DND-41 (cell line): ENCODE measurements at regions not wholly inside any gene's neighbourhood (a gene's known extent, or its start where the extent isn't known, plus 50 kb on each side); places are given as distances from the start of the nearest gene placed in this dataset.

ENCODE experiments used
- ATAC-seq: fragments of 200-7000 bp; cut with Tn5 transposase; 3 replicates; pipeline ENCODE4 v1.9.1; 2021; ENCODE audit warnings: low read depth; ENCODE audit not compliant: insufficient read depth
- DNase-seq: peaks from one replicate; pipeline ENCODE4 v3.0.0-alpha.2; 2020
- H2AFZ ChIP-seq: 2 replicates; pipeline ENCODE4 v1.6.0; 2012; ENCODE audit warnings: low read depth, low read length
- H3K27ac ChIP-seq: 2 replicates; pipeline ENCODE4 v1.5.1; 2012; ENCODE audit warnings: low read length, inconsistent platforms
- H3K27me3 ChIP-seq: fragments of 200-600 bp; sonication (generic); 2 replicates; pipeline ENCODE4 v1.6.0; 2012; ENCODE audit warnings: low read length, mild to moderate bottlenecking, inconsistent platforms; ENCODE audit not compliant: insufficient read depth, poor library complexity
- H3K36me3 ChIP-seq: 2 replicates; pipeline ENCODE4 v1.5.1; 2012; ENCODE audit warnings: low read length, inconsistent platforms; ENCODE audit not compliant: insufficient read depth
- H3K4me1 ChIP-seq: 2 replicates; pipeline ENCODE4 v1.5.1; 2012; ENCODE audit warnings: mild to moderate bottlenecking, low read length; ENCODE audit not compliant: insufficient read depth
- H3K4me2 ChIP-seq: 2 replicates; pipeline ENCODE4 v1.6.0; 2012; ENCODE audit warnings: mild to moderate bottlenecking, moderate library complexity, low read length, inconsistent platforms; ENCODE audit not compliant: insufficient read depth
- H3K4me3 ChIP-seq, 2 experiments: fragments of 200-600 bp in 1 of 2; shearing (Covaris generic) in 1 of 2; 2 replicates each; pipeline ENCODE4 v1.5.1; 2012 to 2016; ENCODE audit warnings: inconsistent platforms in 2 of 2, low read length in 2 of 2, mild to moderate bottlenecking in 2 of 2, low read depth in 1 of 2, moderate library complexity in 1 of 2
- H3K79me2 ChIP-seq: 2 replicates; pipeline ENCODE4 v1.6.0; 2012; ENCODE audit warnings: low read length, inconsistent platforms; ENCODE audit not compliant: insufficient read depth
- H3K9ac ChIP-seq: 2 replicates; pipeline ENCODE4 v1.6.0; 2012; ENCODE audit warnings: low read depth, mild to moderate bottlenecking, inconsistent platforms, low read length, moderate library complexity
- H3K9me3 ChIP-seq: 2 replicates; pipeline ENCODE4 v1.5.1; 2012; ENCODE audit warnings: low read length, moderate library complexity, mild to moderate bottlenecking, inconsistent platforms; ENCODE audit not compliant: insufficient read depth, severe bottlenecking
- H4K20me1 ChIP-seq: 2 replicates; pipeline ENCODE4 v1.6.0; 2012; ENCODE audit warnings: low read length; ENCODE audit not compliant: insufficient read depth
- EZH2 ChIP-seq: IDR thresholded peaks from 3 replicates; pipeline ENCODE4 v1.6.1; 2012; ENCODE audit warnings: borderline replicate concordance, low read depth, mild to moderate bottlenecking, moderate library complexity, low read length, inconsistent platforms; ENCODE audit not compliant: severe bottlenecking
- TF ChIP-seq, protein P1 (sequence below): IDR thresholded peaks from 2 replicates; pipeline ENCODE4 v1.5.1; 2012; ENCODE audit warnings: borderline replicate concordance, low read length, moderate library complexity, mild to moderate bottlenecking; ENCODE audit not compliant: poor library complexity, severe bottlenecking; ENCODE audit errors: extremely low read depth

DNA sequence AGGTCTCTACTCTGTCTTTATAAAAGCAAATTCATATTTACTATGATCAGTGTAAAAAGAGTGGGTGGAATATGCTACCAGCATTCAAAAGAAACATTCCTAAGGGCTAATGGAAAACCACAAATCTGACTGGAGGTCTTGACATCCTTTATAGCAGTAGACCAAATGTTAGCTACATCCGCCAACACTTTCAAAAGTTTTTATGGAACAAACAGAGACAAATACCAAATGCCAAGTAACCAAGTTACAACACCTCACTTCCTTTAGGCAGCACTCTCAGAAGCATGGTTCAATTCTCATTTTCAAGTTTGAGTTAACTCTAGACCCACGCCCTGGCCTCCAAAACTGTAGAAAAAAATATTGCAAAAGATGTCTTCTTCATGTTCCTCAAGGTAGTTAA lies 78.3 kb upstream of the SETBP1 start:
- Histone ChIP-seq H3K9me3 (no peaks in the 10 kb centered on the region), H3K4me3 (no peak overlapping the region), H3K9ac (no peak overlapping the region), H3K79me2 (no peaks in the 10 kb centered on the region), H3K4me1 (no peaks in the 10 kb centered on the region), H3K36me3 (no peaks in the 10 kb centered on the region), H4K20me1 (no peaks in the 10 kb centered on the region), H2AFZ (no peak overlapping the region), H3K27ac (no peak overlapping the region), H3K4me2 (no peak overlapping the region), H3K27me3 (no peaks in the 10 kb centered on the region)
- DNase-seq (no peak), ATAC-seq (no peak)
- TF ChIP-seq, protein P1, sequence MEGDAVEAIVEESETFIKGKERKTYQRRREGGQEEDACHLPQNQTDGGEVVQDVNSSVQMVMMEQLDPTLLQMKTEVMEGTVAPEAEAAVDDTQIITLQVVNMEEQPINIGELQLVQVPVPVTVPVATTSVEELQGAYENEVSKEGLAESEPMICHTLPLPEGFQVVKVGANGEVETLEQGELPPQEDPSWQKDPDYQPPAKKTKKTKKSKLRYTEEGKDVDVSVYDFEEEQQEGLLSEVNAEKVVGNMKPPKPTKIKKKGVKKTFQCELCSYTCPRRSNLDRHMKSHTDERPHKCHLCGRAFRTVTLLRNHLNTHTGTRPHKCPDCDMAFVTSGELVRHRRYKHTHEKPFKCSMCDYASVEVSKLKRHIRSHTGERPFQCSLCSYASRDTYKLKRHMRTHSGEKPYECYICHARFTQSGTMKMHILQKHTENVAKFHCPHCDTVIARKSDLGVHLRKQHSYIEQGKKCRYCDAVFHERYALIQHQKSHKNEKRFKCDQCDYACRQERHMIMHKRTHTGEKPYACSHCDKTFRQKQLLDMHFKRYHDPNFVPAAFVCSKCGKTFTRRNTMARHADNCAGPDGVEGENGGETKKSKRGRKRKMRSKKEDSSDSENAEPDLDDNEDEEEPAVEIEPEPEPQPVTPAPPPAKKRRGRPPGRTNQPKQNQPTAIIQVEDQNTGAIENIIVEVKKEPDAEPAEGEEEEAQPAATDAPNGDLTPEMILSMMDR: no peak
- TF ChIP-seq EZH2: no peak

GRCh38 chr18:44602845-44603244 lies 77.8 kb upstream of the SETBP1 start:
- ATAC-seq (no peak), DNase-seq (no peak)
- no peak overlapping the region for H3K4me2 ChIP-seq
- no peak overlapping the region for H3K27ac ChIP-seq
- H3K9ac ChIP-seq: no peak overlapping the region
- no peaks in the 10 kb centered on the region for H4K20me1 ChIP-seq
- H3K27me3 ChIP-seq: no peaks in the 10 kb centered on the region
- H3K79me2 ChIP-seq: no peaks in the 10 kb centered on the region
- no peaks in the 10 kb centered on the region for H3K4me1 ChIP-seq
- no peak overlapping the region for H3K4me3 ChIP-seq
- no peak for TF ChIP-seq EZH2
- TF ChIP-seq, protein P1: no peak
- no peaks in the 10 kb centered on the region for H3K36me3 ChIP-seq
- no peaks in the 10 kb centered on the region for H3K9me3 ChIP-seq
- no peak overlapping the region for H2AFZ ChIP-seq

GRCh38 chr18:44609181-44609941 lies 71.3 kb upstream of the SETBP1 start:
- H3K27ac ChIP-seq: no peak overlapping the region
- H4K20me1 ChIP-seq: no peaks in the 10 kb centered on the region
- H3K4me1 ChIP-seq: no peaks in the 10 kb centered on the region
- no peak overlapping the region for H3K4me3 ChIP-seq
- H3K79me2 ChIP-seq: no peaks in the 10 kb centered on the region
- DNase-seq (no peak), ATAC-seq (no peak)
- H3K36me3 ChIP-seq: no peaks in the 10 kb centered on the region
- H2AFZ ChIP-seq: no peak overlapping the region
- TF ChIP-seq, protein P1: no peak
- TF ChIP-seq EZH2: no peak
- no peak overlapping the region for H3K4me2 ChIP-seq
- no peaks in the 10 kb centered on the region for H3K9me3 ChIP-seq
- no peaks in the 10 kb centered on the region for H3K27me3 ChIP-seq
- no peak overlapping the region for H3K9ac ChIP-seq

GRCh38 chr18:44620812-44621211 lies 59.9 kb upstream of the SETBP1 start:
- Histone ChIP-seq H3K9ac (no peak overlapping the region), H3K36me3 (no peaks in the 10 kb centered on the region), H2AFZ (no peak overlapping the region), H3K27me3 (no peaks in the 10 kb centered on the region), H4K20me1 (no peaks in the 10 kb centered on the region), H3K4me3 (no peak overlapping the region), H3K79me2 (no peaks in the 10 kb centered on the region), H3K4me1 (peaks cover 10% of the 10 kb centered on the region), H3K9me3 (no peaks in the 10 kb centered on the region), H3K4me2 (no peak overlapping the region), H3K27ac (no peak overlapping the region)
- DNase-seq (no peak), ATAC-seq (no peak)
- no peak for TF ChIP-seq EZH2
- TF ChIP-seq, protein P1: no peak
